HG03565 (cell line): ENCODE measurements at regions not wholly inside any gene's neighbourhood (a gene's known extent, or its start where the extent isn't known, plus 50 kb on each side); places are given as distances from the start of the nearest gene placed in this dataset.
"Not testable (repeated sequence)": the region's sequence is repeated elsewhere in the genome, so short reads cannot be mapped to it uniquely, and the experiment has no call there.

Source experiments
- ATAC-seq: cut with Tn5 transposase; IDR thresholded peaks from one replicate; pipeline ENCODE4 v1.9.1; 2021; ENCODE audit warnings: mild to moderate bottlenecking, moderate library complexity; ENCODE audit not compliant: unreplicated experiment

DNA sequence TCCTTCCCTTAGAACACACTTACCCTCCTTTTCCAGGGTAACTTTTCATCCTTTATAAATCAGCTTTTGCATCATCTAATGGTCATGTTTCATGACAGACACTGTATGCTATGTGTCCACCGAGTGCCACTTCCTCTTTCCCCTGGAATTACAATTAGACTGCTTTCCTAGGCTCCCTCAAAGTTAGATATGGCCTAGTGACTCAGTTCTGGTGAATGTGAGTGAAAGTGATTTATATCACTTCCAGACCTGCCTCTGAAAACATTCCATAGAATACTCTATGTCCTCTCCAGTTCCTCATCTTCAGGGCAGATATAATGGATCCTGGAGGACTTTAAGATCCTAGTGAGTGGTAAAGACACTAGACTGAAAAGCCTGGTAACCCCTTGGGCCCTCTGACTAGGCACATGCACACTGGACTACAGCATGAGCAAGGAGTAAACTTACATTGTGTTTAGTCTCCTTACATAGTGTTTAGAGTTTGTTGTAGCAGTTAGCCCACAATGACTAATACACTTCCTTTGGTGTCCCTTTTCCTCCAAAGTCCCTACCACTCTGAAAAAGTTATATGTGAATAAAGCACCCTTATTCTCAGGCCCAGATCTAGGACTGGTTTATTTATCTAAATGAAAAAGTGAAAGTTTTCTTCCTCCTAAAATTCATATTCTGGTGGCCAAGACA lies 59.3 kb downstream of the GPR88 start:
- no peak for ATAC-seq

GRCh38 chr1:100597784-100598183 lies 59.8 kb downstream of the GPR88 start:
- no peak for ATAC-seq

GRCh38 chr1:100600377-100600776 lies 62.4 kb downstream of the GPR88 start:
- not testable (repeated sequence) for ATAC-seq

DNA sequence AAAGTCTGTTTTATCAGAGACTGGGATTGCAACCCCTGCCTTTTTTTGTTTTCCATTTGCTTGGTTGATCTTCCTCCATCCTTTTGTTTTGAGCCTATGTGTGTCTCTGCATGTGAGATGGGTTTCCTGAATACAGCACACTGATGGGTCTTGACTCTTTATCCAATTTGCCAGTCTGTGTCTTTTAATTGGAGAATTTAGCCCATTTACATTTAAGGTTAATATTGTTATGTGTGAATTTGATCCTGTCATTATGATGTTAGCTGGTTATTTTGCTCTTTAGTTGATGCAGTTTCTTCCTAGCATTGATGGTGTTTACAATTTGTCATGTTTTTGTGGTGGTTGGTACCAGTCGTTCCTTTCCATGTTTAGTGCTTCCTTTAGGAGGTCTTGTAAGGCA lies 64.1 kb downstream of the GPR88 start:
- ATAC-seq = not testable (repeated sequence)

DNA sequence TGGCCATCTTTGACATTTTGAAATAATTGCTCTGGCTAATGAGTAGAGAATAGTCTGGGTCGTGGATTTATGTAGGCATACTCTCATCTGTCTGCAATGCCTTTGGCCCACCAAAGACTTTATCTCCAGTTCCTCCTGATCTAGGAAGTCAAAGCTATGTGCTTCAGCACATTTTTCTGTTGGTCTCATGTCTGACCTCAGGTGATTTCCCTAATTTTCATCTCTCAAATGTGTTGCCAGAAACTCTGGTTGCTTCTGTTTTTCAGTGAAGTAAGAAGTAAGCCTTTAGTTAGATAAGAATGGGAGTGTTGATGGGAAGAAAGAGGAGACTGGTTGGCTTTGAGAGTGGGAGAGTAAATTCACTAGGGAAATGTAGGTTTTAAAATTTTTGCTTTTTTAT lies 66.4 kb downstream of the GPR88 start:
- no peak for ATAC-seq

- no peak for ATAC-seq
Observed at GRCh38 chr1:100606438-100606837, 68.5 kb downstream of the GPR88 start.

DNA sequence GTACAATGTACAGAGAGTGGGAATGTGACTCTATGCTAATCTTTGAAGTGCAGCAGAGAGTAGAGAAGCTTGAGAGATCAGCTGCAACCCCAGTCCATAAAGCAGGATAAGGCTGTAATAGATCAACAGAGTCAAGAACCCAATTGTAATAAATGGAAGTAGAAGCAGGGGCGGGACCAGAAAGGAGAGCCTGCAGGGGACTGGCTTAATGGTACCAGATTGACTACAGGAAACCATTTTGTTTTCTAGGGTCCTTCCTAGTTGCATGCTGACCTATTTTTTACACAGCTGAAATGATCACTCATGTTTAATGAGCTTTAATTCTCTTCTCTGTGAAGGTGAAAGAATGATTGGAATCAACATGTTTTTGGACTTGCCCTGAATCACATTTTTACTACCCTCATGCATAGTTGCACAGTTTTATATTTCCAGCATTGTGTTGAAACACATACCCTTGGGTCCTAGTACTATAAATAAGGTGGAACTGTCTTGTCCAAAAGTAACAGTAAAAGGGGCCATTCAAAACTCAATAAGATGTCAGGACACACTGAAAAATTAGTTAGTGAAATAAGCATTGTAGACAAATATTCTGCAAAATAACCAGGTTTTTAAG lies 69.8 kb downstream of the GPR88 start:
- ATAC-seq = no peak

DNA sequence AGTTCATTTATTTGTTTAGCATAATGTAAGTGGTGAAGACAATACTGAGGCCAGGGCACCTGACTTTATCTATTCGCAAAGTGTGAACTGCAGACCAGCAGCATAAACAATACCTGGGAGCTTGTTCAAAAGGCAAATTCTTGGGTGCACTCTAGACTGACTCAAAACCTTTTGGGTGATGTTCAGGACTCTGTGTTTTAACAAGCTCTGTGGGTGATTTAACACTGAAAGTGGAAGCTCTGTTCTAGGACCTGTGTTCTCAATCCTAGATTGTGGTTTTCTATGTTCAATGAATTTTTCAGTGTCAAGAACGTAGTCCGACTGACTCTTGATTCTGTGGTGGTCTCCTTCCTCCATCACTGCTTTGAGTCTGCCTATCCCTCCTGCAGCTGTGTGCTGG lies 71.9 kb downstream of the GPR88 start:
- ATAC-seq = no peak

DNA sequence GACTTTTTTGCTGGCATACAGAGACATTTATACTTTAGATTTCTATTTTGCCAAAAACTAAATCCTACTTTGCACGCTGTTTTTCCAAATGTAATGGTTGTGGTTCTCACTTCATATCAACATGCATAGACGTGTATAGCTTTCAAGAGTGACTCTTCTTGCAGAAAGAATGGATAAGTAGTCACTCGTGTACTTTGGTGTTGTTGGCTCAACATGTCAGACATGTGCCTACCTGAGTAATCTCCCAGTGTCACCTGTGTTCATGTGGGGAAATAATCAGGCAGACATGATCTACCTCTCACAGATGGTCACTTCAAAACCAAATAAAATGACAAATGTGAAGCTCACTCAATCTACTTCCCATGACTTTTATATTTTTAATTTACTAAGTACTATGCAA lies 73.1 kb downstream of the GPR88 start:
- no peak for ATAC-seq

DNA sequence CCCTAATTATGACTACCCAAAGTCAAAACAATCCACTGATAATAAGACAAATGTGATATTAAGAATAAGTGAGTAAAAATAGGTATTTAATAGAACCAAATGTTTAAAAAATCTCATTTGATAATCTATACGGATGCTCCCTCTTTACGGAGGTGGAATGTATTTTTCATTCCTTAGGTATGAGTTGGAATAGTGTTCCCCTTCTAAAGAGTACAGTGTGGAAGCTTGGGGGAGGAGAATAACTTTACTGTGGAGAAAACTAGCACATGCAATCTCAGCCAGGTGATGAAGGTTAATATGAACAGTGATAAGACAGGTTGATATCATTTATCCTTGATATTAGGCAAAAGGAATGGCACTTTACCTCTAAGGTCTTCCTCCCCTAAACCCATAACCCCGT lies 74.6 kb downstream of the GPR88 start:
- ATAC-seq = no peak

- ATAC-seq = no peak
Observed at GRCh38 chr1:100613817-100614559, 76.0 kb downstream of the GPR88 start.

GRCh38 chr1:100614570-100614969 lies 76.6 kb downstream of the GPR88 start:
- ATAC-seq = no peak

GRCh38 chr1:100615686-100616085 lies 77.7 kb downstream of the GPR88 start:
- ATAC-seq = no peak

DNA sequence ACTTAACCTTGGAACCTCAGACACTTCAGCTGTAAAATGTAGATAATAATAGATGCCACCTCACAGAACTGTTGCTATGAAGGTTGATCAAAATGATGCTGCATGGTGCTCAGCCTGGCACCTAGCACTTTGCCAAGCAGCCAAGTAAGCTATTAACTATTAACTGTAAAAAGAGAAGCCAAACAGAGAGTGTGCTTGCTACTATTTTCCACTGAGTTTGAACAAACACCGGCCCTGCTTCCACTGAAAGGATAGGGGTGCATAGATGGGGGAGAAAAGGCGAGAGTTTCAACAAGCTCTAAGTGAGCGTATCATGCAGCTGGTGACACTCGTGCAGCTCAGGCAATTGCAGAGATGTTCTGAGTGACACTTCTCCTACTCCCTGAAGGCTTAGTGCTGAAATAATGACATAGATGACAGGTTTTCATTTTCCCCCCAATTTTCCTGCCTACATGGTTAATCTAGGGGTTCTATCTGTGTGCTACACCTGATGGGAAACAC lies 78.2 kb downstream of the GPR88 start:
- no peak for ATAC-seq

- no peak for ATAC-seq
Observed at GRCh38 chr1:100622037-100622436, 84.1 kb downstream of the GPR88 start.

DNA sequence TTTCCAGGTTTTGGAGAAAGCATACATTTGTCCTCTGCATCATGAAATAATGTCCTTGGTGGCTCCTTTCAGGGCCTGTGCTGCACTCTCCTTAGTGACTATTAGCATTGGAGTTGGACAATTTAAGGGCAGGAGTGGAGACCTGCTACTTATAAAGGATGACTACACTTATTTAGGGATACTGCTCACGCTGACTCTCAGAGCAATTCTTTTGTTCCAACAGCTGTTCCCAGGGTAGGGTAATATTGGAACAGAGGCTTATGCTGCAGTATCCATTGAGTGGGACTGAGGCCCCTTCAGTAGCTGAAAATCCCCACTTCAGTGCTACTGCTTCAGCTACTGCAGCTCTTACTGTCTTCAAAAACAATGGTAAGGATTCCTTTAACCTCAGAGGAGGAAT lies 84.6 kb downstream of the GPR88 start:
- no peak for ATAC-seq

DNA sequence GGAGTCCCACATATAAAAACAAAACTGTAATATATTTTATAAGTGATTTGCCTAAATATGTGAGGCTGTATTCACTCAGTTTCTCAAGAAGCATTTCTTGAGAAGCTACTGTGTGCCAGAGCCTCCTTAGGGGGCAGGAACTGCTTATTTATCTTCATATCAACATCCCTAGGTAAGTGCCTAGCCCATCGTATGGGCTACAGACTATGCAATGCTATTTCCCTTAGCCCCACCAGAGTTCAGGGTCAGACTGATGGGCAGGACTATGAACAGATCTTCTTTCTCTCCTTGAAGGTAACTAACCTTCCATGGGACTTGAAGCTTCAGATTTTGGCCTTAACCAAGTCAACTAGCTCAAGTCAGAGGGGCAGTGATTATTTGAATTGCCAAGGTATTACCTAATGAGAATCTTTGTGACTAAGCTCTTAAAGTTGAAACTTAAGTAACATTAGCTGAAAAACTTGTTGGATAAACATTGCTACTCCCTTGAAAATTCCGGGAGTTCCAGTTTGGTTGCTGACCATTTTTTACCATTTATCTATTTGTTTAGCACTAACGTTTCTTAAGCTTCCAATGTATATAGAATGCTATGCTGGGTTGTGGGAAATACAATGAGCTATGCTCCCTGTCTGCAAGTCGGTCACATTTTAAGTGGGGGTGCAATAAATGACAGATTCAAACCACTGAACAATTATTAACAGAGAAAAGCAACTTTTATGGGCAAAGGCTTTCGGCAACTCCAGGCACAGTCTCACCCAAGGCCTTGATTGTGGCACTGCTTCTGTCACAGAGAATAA lies 85.2 kb downstream of the GPR88 start:
- no peak for ATAC-seq

- ATAC-seq = no peak
Observed at GRCh38 chr1:100624886-100625610, 87.1 kb downstream of the GPR88 start.

- peak; percentile 58 for ATAC-seq
Observed at GRCh38 chr1:100626397-100626796, 88.5 kb downstream of the GPR88 start.

DNA sequence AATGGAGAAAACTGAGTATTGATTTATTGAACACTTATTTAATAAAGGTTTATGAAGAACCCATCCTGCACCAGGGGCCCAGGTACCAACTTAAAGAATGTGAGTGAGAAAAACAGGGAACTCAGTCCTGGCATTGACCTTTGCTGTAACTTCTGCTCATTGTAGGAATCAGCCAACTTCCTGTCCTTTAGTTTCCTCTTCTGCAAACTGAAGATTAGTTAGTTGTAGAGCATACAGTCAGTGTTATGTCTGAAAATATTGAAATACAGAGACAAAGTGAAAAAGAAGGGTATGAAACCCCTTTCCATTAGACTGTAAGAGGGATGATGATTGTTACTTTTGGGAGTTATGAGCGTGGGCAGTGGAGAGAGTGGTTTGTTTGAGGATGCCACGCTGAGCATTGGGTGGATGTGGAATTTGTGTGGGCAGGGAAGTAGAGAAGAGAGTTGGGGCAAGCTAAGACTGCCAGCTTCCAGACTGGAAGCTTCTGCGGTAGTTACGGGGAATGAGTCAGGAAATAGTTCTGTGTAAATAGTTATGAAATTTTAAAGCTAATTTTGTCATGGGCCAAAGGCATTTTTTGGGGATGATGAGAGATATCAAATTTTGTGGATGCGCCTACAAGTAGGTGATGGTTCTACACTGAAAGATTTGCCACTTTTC lies 89.2 kb downstream of the GPR88 start:
- ATAC-seq = no peak
